ENCODE measurements at regions not wholly inside any gene's neighbourhood (a gene's known extent, or its start where the extent isn't known, plus 50 kb on each side); places are given as distances from the start of the nearest gene placed in this dataset.
"Not testable (repeated sequence)": the region's sequence is repeated elsewhere in the genome, so short reads cannot be mapped to it uniquely, and the experiment has no call there.

DNA sequence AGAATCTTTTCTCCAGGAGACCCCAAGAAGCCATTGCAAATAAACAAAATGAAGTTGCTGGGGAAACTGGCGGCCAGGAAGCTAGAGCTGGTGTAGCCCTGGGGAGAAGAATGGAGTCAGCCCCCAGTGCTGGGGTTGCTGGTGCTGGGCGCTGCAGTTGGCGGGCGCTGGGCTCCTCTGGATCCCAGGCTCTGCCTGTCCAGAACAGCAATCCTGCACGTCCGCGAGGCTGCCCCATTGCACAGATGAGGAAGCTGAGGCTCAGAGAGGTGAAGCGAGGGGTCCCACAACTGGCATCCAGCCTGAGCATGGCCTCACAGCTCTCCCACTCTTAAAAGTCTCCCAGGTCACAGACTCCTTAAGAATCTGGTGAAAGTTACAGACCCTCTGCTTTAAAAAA, 161.1 kb downstream of the OR4M2 start:
- DNase-seq = no peak

DNA sequence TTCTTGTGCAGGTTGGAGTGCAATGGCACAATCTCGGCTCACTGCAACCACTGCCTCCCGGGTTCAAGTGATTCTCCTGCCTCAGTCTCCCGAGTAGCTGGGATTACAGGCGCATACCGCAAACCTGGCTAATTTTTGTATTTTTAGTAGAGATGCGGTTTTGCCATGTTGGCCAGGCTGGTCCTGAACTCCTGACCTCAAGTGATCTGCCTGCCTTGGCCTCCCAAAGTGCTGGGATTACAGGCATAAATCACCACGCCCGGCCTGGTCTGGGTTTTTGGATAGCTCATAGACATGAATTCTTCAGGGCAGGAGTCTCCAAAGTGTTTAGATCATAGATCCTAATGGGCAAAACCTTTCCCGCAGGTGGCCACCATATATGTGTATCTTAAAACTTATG, 162.0 kb downstream of the OR4M2 start:
- DNase-seq = not testable (repeated sequence)

DNA sequence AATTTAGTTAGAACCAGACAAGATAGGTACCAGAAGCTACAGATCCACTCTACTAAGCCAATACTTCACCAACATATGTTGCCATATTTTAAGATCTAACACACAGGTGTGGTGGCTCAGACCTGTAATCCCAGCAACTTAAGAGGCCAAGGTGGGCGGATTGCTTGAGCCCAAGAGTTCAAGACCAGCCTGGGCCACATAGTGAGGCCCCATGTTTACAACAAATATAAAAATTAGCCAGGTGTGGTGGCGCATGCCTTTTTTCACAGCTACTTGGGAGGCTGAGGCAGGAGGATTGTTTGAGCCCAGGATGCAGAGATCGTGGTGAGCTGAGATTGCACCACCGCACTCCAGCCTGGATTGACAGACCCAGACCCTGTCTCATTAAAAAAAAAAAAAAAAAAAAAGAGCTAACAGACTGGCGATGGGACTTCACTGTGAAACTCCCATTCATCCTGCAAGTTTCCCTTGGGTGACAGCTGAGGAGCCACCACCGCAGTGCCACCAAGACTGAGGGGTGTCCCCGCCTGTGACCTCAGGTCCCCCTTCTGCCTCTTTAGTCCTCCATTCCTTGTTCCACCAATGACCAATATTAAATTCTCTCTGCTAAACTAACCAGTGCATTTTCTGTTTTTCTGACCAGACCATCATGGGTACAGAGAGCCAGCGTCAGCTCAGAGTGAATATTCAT, 163.3 kb downstream of the OR4M2 start:
- DNase-seq = no peak

DNA sequence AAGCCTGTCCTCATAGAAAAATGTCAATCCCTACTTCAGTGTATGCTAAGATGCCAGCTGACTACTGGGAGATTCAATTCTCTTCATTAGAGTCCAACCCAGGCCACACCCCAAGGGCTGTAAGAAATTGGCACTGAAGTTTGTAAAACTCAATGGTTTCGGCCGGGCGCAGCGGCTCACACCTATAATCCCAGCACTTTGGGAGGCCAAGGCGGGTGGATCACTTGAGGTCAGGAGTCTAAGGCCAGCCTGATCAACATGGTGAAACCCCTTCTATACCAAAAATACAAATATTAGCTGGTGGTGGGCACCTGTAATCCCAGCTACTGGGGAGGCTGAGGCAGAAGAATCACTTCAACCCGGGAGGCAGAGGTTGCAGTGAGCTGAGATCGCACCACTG, 169.2 kb downstream of the OR4M2 start:
- DNase-seq = not testable (repeated sequence)

DNA sequence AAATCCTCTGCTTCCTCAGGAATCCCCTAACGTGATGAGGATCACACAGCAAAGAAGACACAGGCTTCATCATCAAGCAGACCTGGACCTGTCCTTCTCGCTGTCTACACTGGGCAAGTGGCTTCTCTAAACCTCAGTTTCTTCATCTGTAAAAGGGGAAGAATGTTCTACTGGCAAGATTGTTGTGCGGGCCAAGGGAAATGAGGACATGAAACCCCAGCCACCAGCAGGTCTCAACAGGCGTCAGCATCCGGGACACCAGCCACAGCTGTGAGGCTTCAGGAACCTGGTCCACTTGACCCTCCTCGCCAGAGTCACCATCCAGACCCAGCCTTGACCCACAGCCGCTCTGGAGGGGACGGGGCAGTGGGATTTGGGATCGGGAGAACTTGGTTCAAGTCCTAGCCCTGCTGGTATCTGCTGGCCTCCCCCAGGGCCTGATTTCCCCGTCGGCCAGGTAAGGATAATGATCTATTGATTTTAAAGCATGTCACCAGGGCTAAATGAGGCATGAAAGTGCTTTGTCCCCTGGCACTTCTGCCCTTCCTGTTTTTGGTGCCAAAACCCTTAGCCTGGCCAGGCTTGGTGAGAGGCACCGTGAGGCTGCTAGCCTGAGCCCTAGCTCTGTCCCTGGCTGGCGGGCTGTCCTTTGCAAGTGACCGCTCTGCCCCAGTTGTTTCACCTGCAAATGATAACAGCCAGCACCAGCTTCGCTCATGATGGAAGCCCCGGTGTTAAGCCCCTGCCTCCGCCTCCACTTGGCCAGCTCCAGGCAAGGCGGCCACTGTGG, 170.4 kb downstream of the OR4M2 start:
- not testable (repeated sequence) for DNase-seq

DNA sequence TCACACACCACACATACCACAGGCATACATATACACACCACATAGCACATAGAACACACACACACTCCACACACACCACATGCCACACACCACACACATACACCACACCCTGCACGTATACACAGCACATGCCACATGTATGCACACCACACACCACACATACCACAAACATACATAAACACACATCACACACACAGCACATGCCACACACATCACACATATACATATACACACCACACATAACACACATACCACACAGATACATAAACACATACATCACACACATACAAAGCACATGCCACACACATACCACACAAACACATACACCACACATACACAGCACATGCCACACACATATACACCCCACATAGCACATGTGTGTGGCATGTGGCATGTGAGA, 171.1 kb downstream of the OR4M2 start:
- no peak for DNase-seq

DNA sequence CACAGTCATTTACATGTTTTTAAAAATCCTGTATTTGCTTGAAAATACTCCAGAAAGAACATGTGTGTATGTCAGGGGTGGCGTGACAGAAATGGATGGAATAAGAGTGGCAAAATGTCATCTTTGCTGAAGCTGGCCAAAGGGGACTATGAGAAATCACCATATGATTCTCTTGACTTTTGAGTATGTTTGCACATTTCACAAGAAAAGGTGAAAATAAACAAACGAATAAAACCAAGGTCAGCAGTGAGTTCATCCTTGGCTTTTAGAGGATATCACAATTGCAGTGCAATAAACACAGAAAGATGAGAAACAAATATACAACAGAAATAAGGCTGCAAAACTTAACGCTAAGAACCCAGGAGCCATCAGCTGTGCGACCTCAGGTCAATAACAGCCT, 171.7 kb downstream of the OR4M2 start:
- DNase-seq = not testable (repeated sequence)

DNA sequence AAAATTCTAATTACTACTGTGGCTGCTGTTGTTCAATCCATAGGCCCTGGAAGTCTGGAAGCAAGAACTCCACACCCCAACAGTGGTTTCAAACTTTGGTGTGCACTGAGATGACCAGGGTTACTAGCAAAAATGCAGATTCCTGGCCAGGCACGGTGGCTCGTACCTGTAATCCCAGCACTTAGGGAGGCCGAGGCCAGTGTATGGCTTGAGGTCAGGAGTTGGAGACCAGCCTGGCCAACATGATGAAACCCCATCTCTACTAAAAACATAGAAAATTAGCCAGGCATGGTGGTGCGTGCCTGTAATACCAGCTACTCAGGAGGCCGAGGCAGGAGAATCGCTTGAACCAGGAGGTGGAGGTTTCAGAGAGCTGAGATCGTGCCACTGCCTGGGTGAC, 172.2 kb downstream of the OR4M2 start:
- not testable (repeated sequence) for DNase-seq

DNA sequence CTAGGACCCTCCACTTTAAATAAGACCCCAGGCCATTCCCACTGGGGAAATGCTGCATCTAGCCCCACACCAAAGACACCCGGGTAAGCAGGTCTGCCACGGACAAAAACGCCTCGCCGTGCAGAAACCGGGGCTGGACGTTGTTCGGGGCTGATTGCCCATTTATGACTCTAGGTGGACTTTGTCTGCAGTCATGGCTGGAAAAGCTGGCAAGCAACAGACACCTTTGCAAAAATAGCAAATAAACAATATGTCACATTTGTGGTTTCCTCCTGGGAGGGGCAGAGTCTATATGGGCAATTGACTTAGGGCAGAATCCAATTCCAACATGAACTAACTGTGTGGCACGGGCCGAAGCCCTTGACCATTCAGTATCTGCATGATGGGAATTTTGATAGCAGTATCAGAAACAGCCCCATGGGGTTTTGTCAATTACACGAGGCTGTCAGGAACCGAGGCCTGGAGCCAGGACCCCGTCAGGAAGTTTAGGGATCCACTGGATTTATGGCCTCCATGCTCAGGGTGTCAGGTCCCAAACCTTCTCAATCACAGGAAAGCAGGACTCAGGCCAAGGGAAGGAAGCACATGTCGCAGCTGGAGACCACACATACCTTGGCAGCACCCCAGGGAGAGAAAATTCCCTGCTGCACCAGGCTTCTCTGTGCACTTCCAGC, 172.8 kb downstream of the OR4M2 start:
- DNase-seq = not testable (repeated sequence)

DNA sequence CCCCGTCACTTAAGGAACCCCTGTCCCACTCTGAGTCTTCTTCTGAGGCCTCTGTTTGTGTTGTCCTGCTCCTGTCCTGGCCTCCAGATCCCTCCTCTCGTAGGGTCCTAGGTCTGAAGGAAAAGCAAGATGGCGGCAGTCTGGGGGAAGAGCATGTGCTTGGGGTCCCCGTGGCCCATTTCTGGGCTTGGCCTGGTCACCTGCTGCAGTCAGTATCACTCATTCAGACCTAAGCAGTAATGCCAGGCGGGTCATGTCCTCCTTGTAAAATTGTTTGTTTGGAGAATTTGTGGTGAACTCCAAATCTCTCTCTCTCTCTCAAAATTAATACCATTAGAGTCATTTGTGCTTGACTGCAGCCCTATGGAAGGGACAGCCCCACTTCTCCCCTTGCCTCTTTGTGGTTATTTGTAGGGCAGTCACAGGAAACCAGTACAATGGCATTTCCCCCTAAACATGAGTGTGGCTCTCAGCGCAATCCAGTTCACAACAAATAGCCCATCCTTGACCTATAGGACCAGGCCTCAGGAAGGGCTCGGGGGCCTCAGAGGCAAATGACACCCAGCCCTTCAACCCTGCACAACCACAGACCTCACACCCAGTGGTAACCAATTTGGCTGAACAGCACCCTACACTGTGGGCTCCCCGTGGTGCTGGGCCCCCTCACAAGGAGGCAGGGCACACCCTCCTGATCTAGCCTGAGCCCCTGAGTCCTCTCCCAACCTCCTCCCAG, 173.5 kb downstream of the OR4M2 start:
- no peak for DNase-seq

DNA sequence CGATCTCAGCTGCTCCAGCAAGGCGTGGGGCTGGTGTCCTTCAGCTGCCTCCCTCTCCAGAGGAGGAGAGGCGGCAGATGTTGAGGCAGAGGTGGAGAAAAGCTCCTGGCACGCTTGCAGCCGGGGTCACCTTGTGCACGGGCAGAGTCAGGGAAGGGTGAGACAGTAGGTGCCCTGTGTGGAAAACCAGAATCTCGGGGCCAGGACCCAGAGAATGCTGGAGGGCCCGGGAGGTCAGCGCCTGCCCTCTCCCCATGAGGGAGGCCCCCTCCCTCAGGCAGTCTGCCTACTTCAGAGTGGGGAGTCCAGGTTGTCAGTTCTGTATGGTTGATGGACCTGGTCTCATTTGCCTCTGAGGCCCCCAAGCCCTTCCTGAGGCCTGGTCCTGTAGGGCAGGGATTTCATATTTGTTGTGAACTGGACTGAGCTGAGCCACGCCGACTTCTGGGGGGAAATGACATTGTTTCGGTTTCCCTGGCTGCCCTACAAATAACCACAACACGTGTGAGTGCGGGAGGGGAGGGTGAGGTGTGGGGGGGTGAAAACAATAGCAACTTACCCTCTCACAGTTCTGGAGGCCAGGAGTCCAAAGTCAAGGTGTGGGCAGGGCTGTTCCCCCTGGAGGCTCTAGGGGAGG, 174.2 kb downstream of the OR4M2 start:
- not testable (repeated sequence) for DNase-seq

DNA sequence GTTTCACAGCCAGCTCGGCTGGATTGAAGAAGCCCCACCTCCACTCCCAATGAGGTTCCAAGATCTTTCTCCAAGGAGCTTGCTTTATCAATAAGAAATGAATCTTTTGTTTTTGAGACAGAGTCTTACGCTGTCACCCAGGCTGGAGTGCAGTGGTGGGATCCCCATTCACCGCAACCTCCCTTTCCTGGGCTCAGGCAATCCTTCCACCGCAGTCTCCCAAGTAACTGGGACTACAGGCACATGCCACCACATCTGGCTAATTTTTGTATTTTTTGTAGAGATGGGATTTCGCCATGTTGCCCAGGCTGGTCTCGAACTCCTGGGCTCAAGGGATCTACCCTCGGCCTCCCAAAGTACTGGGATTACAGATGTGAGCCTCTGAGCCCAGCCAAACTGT, 175.3 kb downstream of the OR4M2 start:
- not testable (repeated sequence) for DNase-seq

DNA sequence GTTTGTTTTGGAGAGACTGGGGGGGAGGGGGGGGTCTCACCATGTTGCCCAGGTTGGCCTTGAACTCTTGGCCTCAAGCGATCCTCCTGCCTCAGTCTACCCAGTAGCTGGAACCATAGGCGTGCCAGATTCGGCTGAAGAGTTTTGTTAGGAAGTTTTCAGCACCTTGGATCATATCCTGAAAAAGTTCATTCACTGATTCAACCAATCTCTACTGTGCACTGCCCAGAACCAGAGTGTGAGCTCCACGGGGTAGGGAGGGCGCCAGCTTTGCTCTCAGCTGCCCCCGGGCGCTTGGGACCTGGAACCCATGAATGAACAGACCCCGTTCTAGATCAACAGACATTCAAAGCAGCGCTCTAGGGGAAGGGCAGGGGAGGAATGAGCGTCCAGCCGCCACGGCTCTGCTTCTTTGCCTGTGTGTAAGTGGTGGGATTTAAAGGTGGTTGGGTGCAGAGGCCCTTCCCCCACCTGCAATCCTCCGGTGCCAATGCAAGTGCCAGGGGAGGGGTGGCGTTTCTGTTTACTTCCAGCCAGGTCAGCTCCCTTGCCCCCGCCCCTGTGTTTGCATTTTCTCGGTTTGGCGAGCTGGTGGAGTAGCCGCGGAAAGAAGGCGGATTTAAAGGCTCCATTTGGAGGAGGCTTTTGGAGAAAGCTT, 176.2 kb downstream of the OR4M2 start:
- not testable (repeated sequence) for DNase-seq

DNA sequence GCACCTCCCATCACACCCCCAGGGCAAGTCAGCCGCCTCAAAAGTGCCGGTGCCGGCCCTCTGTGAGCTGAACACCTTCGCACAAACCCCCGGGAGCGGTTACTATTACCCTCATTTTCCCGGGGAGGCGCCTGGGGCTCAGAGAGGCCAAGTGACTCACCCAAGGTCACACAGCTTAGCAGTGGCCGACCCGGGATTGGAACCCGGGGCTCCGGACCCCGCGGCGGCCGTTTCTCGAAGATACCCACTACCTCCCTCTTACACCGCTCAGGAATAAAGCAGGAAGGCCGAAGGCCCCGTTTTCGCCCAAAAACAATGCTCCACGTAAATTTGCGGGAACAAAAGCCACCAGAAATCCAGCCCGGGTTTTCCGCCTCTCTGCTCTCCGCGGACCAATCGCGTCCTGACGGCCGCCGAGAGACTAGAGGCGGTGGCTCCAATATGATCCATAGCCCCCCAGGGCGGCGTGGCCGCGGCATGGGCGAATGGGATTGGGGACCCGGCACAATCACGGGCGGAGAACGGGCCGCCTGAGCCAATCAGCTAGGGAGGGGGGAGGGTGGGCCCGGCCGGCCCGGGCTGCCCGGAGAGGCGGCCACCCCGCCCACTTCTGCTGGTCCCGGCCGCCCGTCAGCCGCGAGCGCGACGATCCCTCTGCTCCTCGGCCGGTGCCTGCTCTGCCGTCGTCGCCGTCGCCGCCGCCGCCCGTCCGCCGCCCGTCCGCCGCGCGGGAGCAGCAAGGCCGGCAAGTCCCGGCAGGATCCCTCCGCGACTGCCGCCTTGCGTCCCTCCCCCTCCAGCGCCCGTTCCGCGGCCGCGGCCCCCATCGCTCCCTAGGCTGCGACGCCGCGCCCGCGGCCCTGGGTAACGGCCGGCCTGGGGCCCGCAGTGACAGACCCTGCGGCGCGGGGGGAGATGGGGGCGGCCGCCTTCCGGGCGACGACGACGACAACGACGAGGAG, 177.0 kb downstream of the OR4M2 start:
- DNase-seq = no peak

DNA sequence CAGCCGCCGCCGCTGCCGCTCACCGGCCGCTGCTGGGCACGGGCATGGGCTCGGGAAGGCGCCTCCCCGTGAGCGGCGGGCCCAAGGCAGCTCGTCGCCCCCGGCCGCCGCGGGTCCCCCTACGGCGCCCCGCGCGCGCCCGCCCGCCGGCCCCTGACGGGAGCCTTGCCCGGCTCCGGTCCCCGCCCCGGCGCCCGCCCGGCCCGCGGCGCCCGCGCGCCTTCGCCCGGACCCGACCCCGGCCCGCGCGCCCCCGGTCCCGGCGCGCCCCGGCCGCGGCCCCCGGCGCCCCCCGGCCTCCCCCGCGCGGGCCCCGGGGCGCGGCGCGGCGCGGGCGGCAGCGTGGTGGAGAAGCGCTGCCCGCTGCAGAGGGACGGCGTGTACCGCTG, 177.7 kb downstream of the OR4M2 start:
- DNase-seq = no peak

DNA sequence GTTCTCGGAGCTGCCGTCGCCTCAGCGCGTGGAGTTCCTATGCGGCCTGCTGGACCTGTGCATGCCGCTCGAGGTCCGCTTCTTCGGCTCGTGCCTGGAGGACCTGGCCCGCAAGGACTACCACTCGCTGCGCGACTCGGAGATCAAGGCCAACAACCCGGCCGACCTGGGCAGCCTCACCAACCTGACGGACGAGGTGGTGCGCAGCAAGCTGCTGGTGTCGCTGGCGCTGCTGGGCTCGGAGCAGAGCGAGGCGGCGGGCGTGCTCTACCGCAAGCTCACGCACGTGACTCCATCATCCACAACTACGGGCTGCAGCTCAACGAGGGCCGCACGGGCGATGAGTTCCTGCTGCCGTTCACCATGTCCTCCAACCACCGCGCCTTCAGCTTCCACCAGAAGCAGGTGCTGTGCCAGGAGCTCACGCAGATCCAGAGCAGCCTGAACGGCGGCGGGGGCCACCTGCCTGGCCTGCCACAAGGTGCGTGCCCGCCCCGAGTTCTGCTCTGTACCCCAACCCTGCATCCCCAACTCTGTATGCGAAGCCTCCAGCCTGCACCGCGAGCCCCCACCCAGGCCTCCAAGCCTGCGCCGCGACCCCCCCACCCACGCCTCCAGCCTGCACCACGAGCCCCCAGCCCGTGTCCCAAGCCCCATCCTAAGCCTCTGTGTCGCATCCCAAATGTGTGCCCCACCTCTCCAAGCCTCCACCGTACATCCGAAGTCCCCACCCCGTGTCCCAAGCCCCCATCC, 178.2 kb downstream of the OR4M2 start:
- DNase-seq = no peak

DNA sequence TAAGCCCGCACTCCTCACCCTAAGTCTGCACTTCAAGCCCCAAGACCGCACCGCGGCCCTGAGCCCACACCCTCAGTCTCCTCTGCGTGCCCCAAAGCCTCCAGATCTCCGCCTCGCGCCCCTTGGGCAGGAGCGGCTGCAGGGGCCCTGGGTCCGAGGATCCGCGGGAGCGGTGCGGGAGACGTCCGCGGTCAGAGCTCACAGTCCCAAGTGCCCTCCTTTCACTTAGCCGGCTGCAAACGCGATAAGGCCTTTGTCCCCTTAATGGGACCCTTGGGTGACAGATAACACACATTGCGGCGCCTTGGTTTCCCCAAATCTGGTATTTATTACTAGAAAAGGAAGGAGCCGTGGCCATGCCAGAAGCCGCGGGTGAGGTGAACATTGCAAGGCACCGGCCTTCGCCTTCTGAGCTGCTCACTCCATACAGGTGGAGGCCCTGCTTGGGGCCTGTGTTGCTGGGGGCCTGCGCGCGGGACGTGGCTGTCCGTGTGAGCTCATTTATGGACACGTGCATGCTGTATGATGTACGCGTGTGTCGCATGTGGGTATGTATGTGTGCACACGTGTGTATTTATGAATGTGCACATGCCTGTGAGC, 178.9 kb downstream of the OR4M2 start:
- DNase-seq = not testable (repeated sequence)

DNA sequence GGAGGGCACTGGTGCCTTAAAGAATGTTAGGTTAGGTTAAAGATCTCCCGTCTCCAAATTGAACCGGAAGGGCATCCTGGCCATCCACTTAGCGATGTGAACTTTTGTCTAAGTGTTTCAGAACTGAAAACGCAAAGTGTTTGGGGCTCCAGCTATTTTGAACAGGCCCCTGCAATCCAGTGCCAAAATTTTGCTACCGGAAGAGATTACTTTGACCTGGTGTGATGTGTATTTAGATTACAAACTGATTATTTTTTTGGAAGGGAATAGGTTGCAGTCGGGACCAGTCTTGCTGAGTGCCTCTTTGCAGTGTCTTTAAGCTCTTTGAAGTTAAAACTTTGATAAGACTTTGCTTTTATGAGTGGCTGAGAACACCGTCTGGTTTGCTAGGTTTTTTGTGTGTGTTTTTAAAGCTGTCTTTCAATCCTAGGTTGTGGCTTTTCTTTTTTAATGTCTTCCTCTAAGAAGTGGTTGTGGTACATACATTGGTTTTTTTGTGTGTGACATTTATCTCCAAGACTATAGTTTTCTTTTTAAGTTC, 179.6 kb downstream of the OR4M2 start:
- no peak for DNase-seq

DNA sequence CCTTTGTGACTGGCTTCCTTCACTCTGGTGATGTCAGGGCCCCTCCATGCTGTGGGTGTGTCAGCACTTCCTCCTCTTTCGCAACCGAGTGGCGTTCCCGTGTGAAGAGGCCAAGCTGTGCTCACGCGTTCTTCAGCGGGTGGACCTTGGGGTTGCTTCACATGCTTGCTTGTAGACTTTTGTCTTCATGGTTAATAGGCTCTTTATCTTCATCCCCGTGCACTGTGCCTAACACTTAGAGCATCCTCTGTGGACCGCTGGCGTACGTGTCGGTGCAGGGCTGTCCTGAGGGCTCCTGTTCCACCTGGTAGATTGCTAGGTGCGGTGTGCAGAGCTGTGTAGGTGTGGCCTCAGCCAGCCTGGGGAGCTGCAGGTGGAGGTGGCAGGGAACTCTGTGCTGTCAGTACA, 182.3 kb downstream of the OR4M2 start:
- DNase-seq = peak; percentile 71
